Urothelium cell line (cell line): ENCODE measurements at regions not wholly inside any gene's neighbourhood (a gene's known extent, or its start where the extent isn't known, plus 50 kb on each side); places are given as distances from the start of the nearest gene placed in this dataset.

Experiments used
- DNase-seq: peaks from one replicate; pipeline ENCODE4 v3.0.0; 2011; ENCODE audit warnings: low spot score, mixed read lengths
- FAIRE-seq: peaks from 2 replicates; lab custom pipeline; 2011; peaks lifted over from hg19 to GRCh38; lab: Jason Lieb, UNC

DNA sequence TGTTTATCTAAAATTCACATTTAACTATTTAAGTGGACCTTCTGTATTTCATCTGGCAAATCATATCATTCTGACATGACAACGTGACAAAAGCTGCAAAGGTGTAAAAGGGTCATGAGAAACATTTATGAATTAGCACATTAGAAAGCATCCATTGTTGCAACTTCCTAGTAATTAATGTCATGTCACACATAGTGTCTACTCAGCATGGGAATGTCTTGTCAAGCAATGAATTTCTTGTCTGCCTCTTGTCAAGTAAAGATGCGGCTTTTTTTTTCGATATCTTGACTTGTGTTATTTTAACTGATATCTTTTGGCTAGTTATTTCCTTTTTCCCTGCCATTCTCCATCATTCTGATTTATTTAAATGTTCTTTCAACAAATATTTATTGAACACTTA lies 463.5 kb upstream of the CXorf51B start:
- FAIRE-seq (no peak), DNase-seq (no peak)

DNA sequence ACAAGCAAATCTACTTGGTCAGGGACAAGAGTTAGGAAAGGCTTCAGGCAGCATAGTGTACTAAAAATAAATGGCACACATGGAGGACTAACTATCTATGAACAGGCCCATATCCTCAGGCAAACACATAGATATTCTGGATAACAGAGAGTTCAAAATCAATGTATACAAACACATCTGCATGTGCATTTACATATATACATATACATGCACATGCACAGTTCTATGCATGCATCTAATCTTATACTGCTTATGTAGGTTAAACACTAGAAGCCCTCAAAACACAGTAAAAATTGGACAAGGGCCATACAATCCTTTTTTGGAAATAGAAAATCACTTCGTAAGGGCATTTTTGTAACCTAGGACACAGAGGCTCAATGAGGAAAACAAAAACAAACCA lies 458.0 kb upstream of the CXorf51B start:
- no peak for DNase-seq
- no peak for FAIRE-seq

DNA sequence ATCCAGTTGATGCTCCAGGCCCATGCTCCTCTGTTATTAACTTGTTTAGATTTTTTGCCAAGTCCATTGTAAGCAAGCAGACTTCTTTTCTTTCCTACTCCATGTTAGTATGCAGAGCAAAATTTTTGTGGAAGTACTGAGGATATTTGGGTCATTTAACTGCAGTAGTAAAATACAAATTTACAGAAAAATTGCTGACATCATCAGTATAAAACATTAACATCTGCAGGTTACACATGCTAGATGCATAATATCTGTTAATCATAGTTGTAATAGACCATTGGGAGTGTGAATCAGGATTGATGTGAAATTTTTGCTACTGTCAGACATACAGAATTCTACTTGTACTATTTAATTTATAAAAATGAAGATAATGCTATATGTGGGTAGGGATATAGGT lies 454.1 kb upstream of the CXorf51B start:
- no peak for FAIRE-seq
- no peak for DNase-seq

DNA sequence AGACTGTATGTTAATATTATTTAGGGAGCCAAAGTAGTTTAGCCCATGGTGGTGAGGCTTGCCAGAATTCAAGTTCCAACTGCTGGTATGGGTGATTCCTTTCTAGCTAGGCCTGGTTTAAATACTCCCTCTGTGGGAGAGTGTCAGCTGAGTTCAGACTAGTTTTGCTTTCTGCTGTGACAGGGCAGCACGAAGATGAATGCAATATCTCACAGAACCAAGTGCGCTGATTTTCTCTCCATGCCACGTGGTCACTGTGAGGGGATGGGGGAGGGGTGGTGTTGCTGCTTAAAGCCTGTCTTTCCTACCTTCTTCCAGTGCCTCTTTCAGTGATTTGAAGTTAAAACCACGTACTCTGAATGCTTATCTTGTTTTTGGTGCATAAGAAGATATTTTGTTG lies 445.7 kb upstream of the CXorf51B start:
- no peak for FAIRE-seq
- no peak for DNase-seq

DNA sequence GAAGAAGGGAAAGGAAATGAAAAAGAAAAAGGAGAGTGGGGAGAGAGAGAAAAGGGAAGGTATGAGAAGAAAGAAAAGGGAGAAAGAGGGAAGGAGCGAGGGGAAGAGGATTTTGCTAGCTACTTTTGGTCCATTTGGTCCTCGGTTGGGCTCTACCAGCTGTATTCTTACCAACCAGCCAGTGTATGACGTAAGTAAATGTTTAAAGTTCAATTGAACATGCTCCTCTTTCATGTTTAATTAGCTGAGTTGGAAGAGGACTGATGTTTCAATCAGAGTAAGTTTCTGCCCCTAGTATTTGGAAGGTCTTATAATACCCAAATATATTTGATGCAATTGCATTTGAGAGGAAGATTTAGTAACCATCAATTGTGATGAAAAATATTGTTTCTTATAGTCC lies 424.0 kb upstream of the CXorf51B start:
- FAIRE-seq: no peak
- no peak for DNase-seq

DNA sequence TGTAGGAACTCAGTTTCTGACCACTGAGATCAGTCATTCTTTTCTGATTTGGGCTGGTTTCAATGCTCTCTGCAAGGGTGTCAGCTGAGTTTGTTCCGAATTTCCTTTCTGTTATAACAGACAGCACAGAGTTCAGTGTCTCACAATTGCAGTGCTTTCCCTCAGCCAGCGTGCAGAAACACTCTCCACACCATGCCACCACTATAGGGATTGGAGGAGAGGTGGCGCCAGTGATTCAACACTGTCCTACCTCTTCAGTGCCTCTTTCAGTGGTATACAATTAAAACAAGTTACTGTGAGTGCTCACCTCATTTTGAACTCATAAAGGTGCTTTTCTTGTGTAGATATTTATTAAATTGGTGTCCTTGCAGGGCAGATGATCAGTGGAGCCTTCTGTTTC lies 413.2 kb upstream of the CXorf51B start:
- DNase-seq (no peak), FAIRE-seq (no peak)

DNA sequence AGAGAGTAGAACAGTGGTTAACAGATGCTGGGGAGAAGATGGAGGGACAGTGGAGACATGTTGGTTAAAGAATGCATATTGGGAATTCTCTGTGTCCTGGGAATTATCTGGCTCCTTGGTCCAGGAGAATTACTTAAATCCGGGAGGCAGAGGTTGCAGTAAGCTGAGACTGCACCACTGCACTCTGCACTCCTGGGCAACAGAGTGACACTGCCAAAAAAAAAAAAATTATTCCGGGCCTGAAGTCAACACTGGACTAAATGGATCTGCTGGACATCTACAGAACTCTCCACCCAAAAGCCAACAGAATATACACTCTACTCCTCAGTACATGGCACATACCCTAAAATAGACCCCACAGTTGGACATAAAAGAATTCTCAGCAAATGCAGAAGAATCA lies 400.0 kb upstream of the CXorf51B start:
- FAIRE-seq: no peak
- no peak for DNase-seq

DNA sequence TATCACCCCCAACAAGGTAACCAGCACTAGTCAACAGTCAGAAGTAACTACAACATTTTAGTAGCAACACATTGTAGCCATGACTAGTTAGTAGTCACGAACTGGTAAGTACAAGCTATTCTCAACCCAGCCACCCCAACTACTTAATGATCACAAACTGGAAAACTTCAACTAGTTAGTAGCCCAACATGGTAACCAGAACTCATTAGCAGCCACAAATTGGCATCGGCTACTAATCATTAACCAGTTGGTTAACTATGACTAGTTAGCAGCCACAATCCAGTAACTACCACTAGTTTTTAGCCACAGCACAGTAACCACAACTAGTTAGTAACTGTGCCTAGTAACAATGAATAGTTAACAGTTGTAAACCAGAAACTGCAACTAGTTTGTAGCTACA lies 385.1 kb upstream of the CXorf51B start:
- no peak for FAIRE-seq

DNA sequence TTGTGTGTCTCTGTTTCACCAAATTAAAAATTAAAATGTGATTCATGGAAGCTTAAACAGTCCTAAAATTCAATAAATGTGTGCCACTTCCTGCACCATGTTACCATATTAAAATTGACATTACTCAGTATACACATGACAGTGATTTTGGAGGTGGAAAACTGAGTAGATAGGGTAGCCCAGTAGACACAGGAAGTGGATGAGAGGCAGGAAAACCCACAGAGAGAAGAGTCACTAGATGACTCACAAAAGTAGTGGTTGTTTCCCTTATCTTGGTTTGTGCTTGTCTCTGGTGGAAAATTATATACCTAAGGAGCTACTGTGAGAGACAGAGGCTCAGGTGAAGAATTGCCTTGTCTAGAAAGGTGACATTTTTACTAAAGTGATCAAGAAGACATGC lies 375.8 kb upstream of the CXorf51B start:
- DNase-seq: peak; percentile 2
- no peak for FAIRE-seq

More for the DNA sequence above, 385.1 kb upstream of the CXorf51B start:
- DNase-seq: no peak

DNA sequence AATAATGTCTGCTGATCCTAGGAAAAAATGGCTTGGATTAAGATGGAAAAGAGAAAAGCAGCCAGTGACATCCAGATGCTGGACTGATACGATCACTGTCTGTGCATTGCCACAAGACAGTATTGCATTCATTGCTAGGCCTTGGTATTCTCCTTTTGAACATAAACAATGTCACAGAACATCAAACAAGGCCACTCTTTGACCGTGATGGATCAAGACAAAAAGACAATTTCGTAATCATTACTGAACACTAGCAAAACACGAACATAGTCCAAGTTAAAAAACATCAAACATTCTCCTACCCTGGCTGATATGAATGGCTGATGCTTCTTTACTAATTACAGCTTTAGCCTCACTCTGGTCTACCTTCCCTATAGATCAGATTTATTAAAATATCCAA lies 374.1 kb upstream of the CXorf51B start:
- DNase-seq (no peak), FAIRE-seq (no peak)

DNA sequence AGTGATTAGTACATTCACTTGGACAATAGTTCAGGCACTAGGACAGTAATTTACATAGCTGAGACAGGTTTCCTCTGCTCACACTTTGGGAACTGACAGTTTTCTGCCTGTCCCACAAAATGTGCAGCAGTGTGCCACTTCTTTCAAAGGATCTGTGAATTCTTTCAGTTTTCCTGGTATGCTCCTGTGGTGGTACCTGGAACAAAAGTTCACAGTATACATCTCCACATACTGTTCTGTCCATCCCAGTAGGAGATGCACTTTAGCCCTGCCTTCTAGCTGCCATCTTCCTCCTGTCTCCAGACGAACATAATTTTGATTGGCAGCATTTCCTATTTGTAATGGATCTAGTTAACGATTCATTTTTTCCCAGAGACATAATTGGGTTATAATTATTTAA lies 360.8 kb upstream of the CXorf51B start:
- no peak for DNase-seq
- no peak for FAIRE-seq

DNA sequence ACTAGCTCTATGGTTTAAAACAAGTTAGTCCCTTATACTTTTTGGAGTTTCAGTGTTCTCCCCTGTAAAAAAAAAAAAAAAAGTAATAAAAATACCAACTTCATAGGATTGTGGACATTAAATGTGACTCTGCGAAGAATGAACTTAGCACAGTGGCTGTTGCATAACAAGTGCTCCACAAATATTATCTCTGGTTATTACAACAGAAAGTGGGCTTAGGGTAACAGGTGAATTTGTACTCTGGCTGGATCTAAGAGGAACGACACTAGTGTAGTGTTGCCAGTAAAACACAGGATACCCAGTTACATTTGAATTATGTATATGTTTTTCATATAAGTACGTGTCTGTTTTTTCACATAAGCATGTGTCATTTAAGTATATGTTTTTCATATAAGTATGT lies 360.3 kb upstream of the CXorf51B start:
- DNase-seq: no peak
- FAIRE-seq: no peak

DNA sequence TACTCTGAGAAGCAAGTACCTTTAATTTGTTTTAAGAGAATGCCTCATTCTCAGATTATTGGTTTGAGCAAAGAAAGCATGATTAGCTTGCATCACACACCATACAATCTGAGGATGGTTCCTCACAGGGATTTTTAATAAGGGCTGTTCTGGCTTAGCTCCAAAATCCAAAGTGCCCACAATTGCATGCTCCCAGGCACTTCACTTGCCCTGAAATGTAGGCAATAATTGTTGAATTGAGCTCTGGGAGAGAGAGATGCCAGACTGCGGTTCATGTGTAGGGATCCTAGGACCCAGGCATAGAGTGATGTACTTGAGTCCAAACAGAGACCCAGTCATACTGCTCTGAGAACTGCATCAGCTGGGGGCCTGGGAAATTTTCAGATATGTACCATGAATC lies 358.4 kb upstream of the CXorf51B start:
- DNase-seq (no peak), FAIRE-seq (no peak)

DNA sequence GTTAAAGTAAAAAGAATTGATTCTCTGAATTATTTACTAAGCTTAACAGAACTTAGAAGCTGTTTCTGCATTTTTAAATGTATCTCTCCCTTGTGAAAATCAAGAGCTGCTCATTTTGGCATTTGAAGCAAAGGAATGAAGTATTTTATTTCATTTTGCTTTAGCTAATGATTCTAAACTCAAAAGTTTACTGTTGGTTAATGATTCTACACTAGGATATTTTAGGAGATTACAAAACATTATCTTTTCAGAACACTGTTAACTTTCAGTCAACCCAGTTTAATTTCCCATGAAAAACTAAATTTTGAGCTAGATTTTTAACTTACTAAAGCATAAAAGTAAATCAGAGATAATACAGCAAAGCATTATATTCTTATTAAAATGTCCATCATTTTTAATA lies 355.2 kb upstream of the CXorf51B start:
- DNase-seq: no peak
- FAIRE-seq: no peak

DNA sequence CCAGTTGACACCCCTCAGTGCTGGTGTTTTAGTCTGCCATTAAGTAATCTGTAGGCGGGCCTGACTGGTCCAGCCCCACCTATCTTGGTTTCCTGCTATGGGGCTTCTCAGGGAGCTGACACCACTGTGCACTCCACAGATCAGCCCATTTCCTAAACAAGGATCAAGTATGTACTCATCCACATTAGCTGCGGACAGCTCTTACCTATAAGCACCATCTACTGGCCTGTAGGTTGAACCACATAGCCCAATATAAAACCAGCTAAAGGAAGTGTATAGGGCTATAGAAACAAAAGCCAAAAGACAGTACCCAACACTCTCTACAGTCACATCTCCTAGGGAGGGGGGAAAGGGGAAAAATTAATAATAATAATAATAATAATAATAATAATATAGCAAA lies 353.5 kb upstream of the CXorf51B start:
- no peak for DNase-seq
- no peak for FAIRE-seq

DNA sequence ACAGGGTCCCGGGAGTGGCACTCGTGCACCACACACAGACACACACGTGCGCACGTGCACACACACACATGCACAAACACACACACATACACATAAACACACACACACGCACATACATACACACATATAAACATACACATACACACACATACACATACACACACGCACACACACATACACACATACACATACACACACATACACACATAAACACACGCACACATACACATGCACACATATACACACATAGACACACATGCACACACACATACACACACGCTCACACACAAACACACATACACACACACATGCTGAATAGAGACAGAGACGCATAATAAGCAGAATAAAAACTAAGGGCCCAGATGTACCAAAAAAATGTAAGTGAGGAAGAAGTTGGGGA lies 332.2 kb upstream of the CXorf51B start:
- DNase-seq (no peak), FAIRE-seq (no peak)

DNA sequence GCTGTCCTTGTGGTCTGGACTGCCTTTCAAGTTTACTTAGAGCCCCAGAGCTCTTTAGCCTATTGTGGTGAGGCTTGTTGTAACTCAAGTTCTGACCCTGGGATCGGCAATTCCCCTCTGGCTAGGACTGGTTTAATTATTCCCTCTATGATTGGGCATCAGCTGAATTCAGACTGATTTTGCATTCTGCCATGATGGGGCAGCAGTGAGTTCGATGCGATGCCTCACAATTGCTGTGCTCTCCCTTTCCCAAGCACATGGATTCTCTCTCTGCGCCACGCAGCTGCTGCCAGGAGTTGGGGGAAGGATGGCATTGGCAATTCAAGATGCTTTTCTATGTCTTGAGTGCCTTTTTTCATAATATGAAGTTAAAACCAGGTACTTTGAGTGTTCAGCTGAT lies 327.8 kb upstream of the CXorf51B start:
- no peak for FAIRE-seq

More for the DNA sequence above, 327.8 kb upstream of the CXorf51B start:
- DNase-seq: no peak
